ENCODE measurements at regions not wholly inside any gene's neighbourhood (a gene's known extent, or its start where the extent isn't known, plus 50 kb on each side); places are given as distances from the start of the nearest gene placed in this dataset.

- TF ChIP-seq ZNF121 (CRISPR knock-in tag; IDR thresholded peaks at IDR 0.05) (no peak), NR1H2 (CRISPR knock-in tag; IDR thresholded peaks at IDR 0.05) (no peak), SMAD3 (CRISPR knock-in tag; IDR thresholded peaks at IDR 0.05; ENCODE audit: borderline replicate concordance) (no peak), ZNF232 (CRISPR knock-in tag; IDR thresholded peaks at IDR 0.05) (no peak), RELA (CRISPR knock-in tag; IDR thresholded peaks at IDR 0.05; ENCODE audit: borderline replicate concordance) (no peak), NFATC4 (CRISPR knock-in tag; IDR thresholded peaks at IDR 0.05) (no peak), ATF2 (CRISPR knock-in tag; IDR thresholded peaks at IDR 0.05; ENCODE audit: borderline replicate concordance, low read depth) (no peak)
These were observed 149.6 kb downstream of the KATNIP start (continued) for GRCh38 chr16:27699540-27699939.

- DNase-seq (ENCODE audit: low spot score) (no peak), ATAC-seq (no peak)
- Mint-ChIP-seq H3K9me3 (peaks cover 7% of the 10 kb centered on the region; the same call in 1 of the 2 replicates), H3K27me3 (ENCODE audit: low read depth) (no peaks in the 10 kb centered on the region), H3K27ac (no peak overlapping the region), H3K36me3 (peaks cover 3% of the 10 kb centered on the region; the same call in 1 of the 2 replicates), H3K4me1 (peaks cover 24% of the 10 kb centered on the region), H3K4me3 (no peak overlapping the region)
- ChIA-PET POLR2A (no interaction called here), CTCF (interaction anchor here (3.0 to 4.0 kb wide), 4 partner anchors 10 to 167 kb away, joined by 20 to 41 read pairs (median 26); no protein-coding TSS in a partner anchor)
- TF ChIP-seq IRF1 (CRISPR knock-in tag; IDR thresholded peaks at IDR 0.05): no peak
- no peak for TF ChIP-seq CBFB (CRISPR knock-in tag; IDR thresholded peaks at IDR 0.05; ENCODE audit: low read depth)
- no peak for TF ChIP-seq TEAD1 (CRISPR knock-in tag; IDR thresholded peaks at IDR 0.05)
- no peak for TF ChIP-seq MYBL2 (CRISPR knock-in tag; IDR thresholded peaks at IDR 0.05)
- no peak for TF ChIP-seq ELF4 (CRISPR knock-in tag; IDR thresholded peaks at IDR 0.05; ENCODE audit: low read depth)
- TF ChIP-seq NR3C1 (CRISPR knock-in tag; conservative IDR thresholded peaks at IDR 0.05; ENCODE audit: low read depth): no peak
- TF ChIP-seq E2F1 (CRISPR knock-in tag; IDR thresholded peaks at IDR 0.05): no peak
- TF ChIP-seq ATF3 (CRISPR knock-in tag; conservative IDR thresholded peaks at IDR 0.05): no peak
- TF ChIP-seq ZNF512 (CRISPR knock-in tag; IDR thresholded peaks at IDR 0.05; ENCODE audit: borderline replicate concordance): no peak
- TF ChIP-seq ZMAT4 (CRISPR knock-in tag; IDR thresholded peaks at IDR 0.05): no peak
- no peak for TF ChIP-seq AFF4 (CRISPR knock-in tag; IDR thresholded peaks at IDR 0.05; ENCODE audit: borderline replicate concordance)
- no peak for TF ChIP-seq MLX (CRISPR knock-in tag; IDR thresholded peaks at IDR 0.05)
- no peak for TF ChIP-seq FOXP1 (CRISPR knock-in tag; IDR thresholded peaks at IDR 0.05; ENCODE audit: borderline replicate concordance)
- TF ChIP-seq JAZF1 (CRISPR knock-in tag; IDR thresholded peaks at IDR 0.05): no peak
- TF ChIP-seq AR (CRISPR knock-in tag; IDR thresholded peaks at IDR 0.05): no peak
These were observed 150.5 kb downstream of the KATNIP start for GRCh38 chr16:27700304-27700995.

Data from WTC11 (cell line).